ENCODE measurements at regions not wholly inside any gene's neighbourhood (a gene's known extent, or its start where the extent isn't known, plus 50 kb on each side); places are given as distances from the start of the nearest gene placed in this dataset.
"Not testable (repeated sequence)": the region's sequence is repeated elsewhere in the genome, so short reads cannot be mapped to it uniquely, and the experiment has no call there.

- peak; percentile 2 for DNase-seq (ENCODE audit: low read depth)
These were observed 363.1 kb upstream of the ZFP42 start for GRCh38 chr4:187632260-187632995.

GRCh38 chr4:187633245-187633644 lies 362.3 kb upstream of the ZFP42 start:
- DNase-seq (ENCODE audit: low read depth) = no peak

- no peak for DNase-seq (ENCODE audit: low read depth)
These were observed 338.6 kb upstream of the ZFP42 start for GRCh38 chr4:187656959-187657358.

GRCh38 chr4:187663076-187663475 lies 332.5 kb upstream of the ZFP42 start:
- DNase-seq (ENCODE audit: low read depth) = peak; percentile 10

- no peak for DNase-seq (ENCODE audit: low read depth)
These were observed 331.6 kb upstream of the ZFP42 start for GRCh38 chr4:187664011-187664410.

GRCh38 chr4:187665086-187665485 lies 330.5 kb upstream of the ZFP42 start:
- no peak for DNase-seq (ENCODE audit: low read depth)

GRCh38 chr4:187666034-187666433 lies 329.5 kb upstream of the ZFP42 start:
- no peak for DNase-seq (ENCODE audit: low read depth)

GRCh38 chr4:187666697-187667494 lies 328.7 kb upstream of the ZFP42 start:
- no peak for DNase-seq (ENCODE audit: low read depth)

GRCh38 chr4:187668526-187669082 lies 327.0 kb upstream of the ZFP42 start:
- peak; percentile 52 for DNase-seq (ENCODE audit: low read depth)

- not testable (repeated sequence) for DNase-seq (ENCODE audit: low read depth)
These were observed 324.1 kb upstream of the ZFP42 start for GRCh38 chr4:187671521-187671920.

- DNase-seq (ENCODE audit: low read depth) = not testable (repeated sequence)
These were observed 323.6 kb upstream of the ZFP42 start for GRCh38 chr4:187671958-187672357.

GRCh38 chr4:187672526-187672925 lies 323.0 kb upstream of the ZFP42 start:
- not testable (repeated sequence) for DNase-seq (ENCODE audit: low read depth)

GRCh38 chr4:187679450-187679849 lies 316.1 kb upstream of the ZFP42 start:
- no peak for DNase-seq (ENCODE audit: low read depth)

GRCh38 chr4:187685247-187685646 lies 310.3 kb upstream of the ZFP42 start:
- DNase-seq (ENCODE audit: low read depth) = peak; percentile 40

GRCh38 chr4:187687697-187688096 lies 307.9 kb upstream of the ZFP42 start:
- DNase-seq (ENCODE audit: low read depth) = no peak

GRCh38 chr4:187692626-187693025 lies 302.9 kb upstream of the ZFP42 start:
- DNase-seq (ENCODE audit: low read depth) = no peak

- not testable (repeated sequence) for DNase-seq (ENCODE audit: low read depth)
These were observed 300.0 kb upstream of the ZFP42 start for GRCh38 chr4:187695531-187695930.

GRCh38 chr4:187711586-187711985 lies 284.0 kb upstream of the ZFP42 start:
- no peak for DNase-seq (ENCODE audit: low read depth)

- no peak for DNase-seq (ENCODE audit: low read depth)
These were observed 280.6 kb upstream of the ZFP42 start for GRCh38 chr4:187714957-187715356.

GRCh38 chr4:187715466-187715865 lies 280.1 kb upstream of the ZFP42 start:
- DNase-seq (ENCODE audit: low read depth) = no peak

- no peak for DNase-seq (ENCODE audit: low read depth)
These were observed 271.1 kb upstream of the ZFP42 start for GRCh38 chr4:187724456-187724855.

GRCh38 chr4:187726485-187726884 lies 269.1 kb upstream of the ZFP42 start:
- no peak for DNase-seq (ENCODE audit: low read depth)

Data from HT1080 (cell line).